C1 segment of cervical spinal cord (tissue), 14 donors: ENCODE measurements at regions not wholly inside any gene's neighbourhood (a gene's known extent, or its start where the extent isn't known, plus 50 kb on each side); places are given as distances from the start of the nearest gene placed in this dataset.

Experiments
- DNase-seq, 14 donors: peaks; one replicate each; lab custom pipeline; 2025; lab: John Stamatoyannopoulos, UW

GRCh38 chr2:216575465-216575864, 57.8 kb upstream of the IGFBP2 start:
- no peak for DNase-seq

GRCh38 chr2:216576616-216577015, 56.6 kb upstream of the IGFBP2 start:
- no peak for DNase-seq

GRCh38 chr2:216578325-216578724, 54.9 kb upstream of the IGFBP2 start:
- DNase-seq: no peak

- no peak for DNase-seq
Observed at GRCh38 chr2:216583147-216583546, 50.1 kb upstream of the IGFBP2 start.
